ENCODE measurements at regions not wholly inside any gene's neighbourhood (a gene's known extent, or its start where the extent isn't known, plus 50 kb on each side); places are given as distances from the start of the nearest gene placed in this dataset.

DNA sequence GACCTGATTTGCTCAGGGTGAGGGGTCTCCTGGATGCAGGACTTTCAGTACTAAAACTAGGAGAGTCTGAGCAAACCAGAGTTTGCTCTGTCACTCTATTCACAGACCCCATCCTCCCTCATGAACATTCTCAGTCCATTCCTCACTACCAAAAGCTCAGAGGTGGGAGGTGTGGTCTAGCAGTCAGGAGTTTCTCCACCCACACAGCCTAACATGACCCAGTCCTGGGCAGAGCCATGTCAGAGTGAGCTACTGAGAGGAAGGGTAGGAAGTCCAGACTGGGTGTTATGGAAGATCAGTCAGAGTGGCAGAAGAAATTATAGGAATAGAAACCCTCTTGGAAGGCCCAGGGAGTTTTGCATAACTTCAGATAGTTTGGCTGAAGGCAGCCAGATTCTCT, 113.3 kb upstream of the GRAMD2B start:
- DNase-seq, result no peak

DNA sequence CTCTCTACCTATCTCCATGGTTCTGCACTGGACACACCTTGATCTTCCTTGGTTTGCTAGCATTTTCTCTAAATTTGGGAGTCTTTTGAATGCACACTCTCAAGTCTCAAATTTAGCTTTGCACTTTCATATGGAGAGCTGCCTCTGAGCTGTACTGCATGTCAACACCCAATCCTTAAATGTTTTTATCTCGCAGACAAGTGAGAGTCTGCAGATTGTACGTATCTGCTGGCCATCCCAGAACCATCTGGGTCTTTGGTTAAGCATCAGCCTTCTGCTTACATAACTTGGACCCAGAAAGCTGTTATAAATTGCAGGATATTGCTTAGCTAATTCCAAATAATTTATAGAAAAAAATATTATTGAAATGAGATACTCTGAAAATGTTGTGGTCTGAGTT, 111.4 kb upstream of the GRAMD2B start:
- DNase-seq, result no peak

DNA sequence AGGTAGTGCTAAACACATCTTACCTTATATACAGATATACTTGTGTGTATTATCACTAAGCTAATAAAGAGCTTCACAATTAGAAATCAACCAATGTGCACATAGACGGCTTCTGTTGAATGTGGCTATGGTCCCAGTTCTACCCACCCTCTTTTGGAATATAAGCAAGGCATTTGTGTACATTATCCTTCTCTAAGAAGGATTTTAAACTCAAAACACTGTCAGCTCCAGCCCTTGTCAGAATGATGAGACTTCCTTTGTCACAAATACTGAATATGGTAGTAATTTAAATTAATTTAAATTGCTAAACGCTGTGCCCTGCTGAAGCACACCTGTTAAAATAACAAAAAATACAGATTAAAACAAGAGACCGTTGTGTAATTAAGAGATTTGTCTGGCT, 107.9 kb upstream of the GRAMD2B start:
- no peak for DNase-seq

DNA sequence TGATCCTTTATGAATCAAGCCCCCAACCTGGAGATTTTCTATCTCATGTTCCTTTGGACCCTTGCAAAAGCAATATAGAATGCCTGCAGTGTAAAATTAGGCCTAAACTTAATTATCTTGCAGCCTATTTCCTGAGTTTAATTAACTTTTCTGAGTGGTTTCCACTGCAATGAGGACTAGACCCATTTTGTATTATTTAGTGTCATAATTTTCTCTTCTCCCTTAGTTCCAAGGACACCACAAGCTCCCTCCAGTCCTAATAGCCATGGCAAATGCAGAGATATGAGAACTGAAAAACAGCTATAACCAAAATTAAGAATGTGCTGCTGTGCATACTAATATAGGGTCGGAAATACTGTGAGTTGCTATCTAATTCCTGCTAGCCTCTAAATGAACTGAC, 90.9 kb upstream of the GRAMD2B start:
- no peak for DNase-seq

DNA sequence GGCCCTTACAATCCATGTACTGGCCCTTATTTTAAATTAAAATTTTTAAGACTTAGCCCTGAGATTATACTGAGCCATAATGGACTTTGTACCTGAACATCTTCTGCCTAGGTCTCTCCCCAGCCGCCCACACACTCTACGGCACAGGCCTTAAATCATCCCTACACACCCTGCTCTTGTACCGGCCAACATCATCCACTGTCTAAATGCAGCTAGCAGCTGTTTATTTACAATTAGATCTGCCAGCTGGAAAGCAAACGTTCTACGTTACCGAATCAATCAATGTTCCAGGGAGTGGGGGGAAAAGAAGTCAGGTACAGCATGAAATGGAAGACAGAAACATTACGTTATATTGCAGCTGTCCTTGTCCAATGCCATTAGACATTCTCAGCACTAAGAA, 88.4 kb upstream of the GRAMD2B start:
- no peak for DNase-seq

DNA sequence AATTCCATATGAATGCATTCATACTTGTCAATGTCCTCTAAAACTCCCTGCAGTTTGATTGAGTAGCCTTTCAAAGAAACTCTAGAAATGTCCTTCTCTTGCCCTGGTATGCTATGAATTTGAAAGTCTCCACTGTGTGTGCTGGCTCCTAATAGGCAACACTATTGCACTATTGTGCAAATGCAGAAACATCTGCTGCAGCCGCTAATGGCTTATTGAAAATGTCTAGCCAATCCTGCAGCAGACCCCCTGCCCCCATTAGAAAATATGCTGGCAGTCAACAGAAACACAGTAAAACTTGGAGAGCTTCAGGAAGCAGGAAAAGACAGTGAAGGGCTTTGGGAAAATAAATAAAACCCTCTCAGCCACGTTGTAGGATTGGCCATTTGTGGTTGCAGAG, 87.3 kb upstream of the GRAMD2B start:
- DNase-seq, result no peak

DNA sequence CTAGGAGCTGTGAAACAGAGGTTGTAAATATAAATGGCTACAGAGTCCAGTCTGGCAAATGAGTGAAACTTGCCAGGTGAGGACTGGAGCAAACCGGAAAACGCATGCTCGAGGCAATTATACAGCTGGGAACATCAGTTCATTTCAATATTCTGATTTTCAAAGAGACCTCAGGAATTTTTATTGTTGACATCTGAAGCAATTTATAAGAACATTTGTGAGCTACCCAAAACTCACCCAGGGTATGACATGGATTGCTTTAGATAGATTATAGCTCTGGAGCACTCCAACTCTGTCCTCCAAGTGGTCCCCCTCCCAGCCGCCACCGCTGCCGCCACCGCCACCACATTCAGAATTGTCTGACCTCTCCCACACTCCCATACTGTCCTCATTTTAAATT, 84.6 kb upstream of the GRAMD2B start:
- no peak for DNase-seq

DNA sequence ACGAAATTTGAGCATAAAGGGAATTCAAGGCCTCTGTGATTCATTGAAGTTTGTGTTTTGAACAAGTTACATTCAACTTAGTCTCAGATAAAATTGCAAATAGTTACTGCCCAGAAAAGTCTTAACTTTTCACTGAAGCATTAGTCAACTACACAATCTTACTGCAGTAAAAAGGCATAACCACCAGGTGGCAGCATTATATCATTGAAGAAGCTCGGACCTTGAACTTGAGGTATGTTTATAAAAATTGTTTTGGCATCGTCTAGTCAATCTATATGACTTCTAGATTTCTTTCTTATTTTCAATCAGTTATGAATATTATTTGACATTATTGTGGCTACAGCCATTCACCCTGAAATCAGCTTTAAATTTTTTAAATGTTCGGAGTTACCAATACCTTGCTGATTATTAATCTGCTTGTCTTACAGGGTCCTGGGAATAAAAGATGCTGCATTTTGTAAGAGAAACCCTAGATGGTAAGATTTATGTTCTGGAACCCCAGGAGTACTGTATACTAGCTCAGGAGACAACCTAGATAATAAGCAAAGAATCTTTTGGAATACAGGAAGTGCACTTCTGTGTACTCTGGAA, 83.9 kb upstream of the GRAMD2B start:
- DNase-seq, result peak; percentile 79

DNA sequence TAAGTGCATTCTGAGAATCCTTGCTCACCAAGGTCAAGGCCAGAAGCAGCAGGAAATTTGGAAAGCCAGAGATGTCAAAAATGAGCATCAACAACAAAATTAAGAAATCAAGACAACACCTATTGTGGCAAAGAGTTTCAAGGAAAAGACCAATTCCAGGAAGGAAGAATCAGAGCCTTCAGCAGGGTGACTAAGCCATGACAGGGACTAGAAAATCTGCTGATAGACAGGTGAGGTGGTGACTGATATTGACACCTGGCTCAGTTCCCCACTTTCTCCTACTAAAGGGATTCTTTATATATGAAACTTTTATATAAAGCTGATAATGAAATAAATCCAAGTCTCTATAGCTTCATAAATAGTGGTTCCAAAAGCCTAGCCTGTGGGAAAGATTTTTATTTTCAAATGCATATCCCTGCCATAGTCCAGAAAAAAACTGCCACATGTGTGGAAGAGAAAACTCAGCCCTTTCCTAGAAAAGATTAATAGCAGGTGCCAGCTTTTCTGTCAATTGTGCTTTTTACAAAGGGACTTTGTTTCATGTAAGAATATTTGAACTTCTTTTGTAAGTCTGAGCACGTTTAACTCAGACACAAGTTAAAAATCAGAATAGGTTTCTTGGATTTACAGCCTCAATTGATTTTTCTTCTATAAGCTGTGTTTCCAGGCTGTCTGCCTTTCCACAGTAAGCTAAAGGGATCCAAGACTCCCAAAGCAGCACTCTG, 81.1 kb upstream of the GRAMD2B start:
- no peak for DNase-seq

DNA sequence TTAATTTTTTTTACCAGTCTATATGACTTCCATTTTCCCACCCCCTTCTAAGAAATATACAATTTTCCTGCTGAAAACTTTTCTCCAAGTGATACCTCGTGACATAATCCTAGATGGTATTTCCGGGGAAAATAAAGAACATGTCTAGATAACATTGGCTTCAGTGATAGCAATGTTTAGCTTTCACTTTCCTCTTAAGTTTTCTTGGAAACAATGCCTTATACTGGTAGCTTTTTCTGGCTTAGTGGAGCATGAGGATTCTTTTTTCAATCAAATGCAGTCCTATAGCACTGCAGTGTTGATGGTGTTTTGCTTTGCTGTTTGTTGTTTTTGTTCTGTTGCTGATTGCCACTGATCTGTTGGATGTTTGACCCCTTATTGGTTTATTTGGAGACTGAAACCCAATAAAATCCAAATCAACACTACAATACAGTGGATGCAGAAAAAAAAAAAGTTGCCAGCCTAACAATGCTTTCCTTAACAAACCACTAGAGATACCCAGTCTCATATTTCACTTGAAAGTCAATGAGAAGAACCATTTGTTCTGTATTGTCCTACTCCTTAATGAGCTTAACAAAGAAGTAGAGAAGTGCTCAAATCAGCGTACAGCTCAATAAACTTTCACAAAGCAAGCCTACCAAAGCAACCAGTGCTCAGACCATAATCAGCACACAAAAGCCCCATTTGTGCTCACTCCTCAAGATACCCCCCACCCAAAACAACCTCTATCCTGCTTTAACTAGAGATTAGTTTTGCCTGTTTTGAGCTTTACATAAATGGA, 74.2 kb upstream of the GRAMD2B start:
- DNase-seq, result no peak

DNA sequence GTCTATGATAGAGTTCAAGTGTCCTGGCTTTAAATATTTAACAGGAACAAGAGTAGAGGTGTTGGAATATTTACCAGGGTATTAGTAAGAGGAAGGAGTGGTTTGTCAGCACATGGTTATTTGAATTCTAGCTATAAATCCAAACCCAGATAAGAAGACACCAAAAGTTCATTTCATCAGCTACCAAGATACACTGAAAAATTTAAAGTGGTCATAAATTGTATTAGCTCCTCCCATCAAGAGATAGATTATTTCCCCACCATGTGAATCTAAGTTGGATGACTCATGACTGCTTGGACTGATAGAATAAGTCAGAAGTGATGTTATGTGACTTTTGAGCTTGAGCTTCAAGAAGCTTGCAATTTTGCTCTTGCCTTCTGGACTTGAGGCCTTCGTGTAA, 72.1 kb upstream of the GRAMD2B start:
- DNase-seq, result no peak

DNA sequence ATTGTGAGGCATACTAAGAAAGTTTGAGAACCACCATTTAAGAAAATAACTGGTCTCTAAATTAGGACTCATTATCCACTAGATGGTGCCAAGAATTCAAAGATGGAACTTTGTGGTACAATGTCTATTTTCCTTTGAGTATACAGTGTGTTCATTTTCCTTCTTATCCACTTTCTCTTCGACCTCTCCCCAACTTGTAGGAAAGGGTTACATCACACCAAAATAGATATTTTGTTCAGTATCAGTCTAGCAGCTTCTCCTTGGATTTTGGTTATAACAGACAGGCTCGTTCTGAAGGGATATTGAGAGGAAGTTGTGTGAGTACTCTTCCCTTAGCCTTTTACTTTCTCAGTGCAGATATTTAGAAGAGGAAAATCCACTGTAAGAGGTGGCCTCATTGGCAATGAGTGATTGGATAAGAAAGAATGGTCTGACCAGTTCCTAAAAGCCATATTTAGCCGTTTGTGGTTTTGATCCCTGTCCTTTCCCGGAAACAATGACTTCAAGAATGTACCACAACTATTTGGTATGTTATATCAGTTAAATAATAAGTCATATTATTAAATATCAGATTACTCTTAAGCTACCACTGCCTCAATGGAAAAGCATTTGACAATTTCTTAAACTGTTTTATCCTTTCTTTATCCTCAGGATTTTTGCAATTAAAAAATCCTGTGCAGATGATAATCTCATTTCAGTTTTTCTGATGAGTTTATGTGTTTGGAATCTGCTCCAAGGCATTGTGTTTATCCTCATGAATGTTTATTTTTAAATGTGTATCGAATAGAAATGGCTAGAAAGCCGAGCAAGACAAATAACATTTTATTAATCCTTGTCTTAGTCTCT, 69.0 kb upstream of the GRAMD2B start:
- peak; percentile 75 for DNase-seq

DNA sequence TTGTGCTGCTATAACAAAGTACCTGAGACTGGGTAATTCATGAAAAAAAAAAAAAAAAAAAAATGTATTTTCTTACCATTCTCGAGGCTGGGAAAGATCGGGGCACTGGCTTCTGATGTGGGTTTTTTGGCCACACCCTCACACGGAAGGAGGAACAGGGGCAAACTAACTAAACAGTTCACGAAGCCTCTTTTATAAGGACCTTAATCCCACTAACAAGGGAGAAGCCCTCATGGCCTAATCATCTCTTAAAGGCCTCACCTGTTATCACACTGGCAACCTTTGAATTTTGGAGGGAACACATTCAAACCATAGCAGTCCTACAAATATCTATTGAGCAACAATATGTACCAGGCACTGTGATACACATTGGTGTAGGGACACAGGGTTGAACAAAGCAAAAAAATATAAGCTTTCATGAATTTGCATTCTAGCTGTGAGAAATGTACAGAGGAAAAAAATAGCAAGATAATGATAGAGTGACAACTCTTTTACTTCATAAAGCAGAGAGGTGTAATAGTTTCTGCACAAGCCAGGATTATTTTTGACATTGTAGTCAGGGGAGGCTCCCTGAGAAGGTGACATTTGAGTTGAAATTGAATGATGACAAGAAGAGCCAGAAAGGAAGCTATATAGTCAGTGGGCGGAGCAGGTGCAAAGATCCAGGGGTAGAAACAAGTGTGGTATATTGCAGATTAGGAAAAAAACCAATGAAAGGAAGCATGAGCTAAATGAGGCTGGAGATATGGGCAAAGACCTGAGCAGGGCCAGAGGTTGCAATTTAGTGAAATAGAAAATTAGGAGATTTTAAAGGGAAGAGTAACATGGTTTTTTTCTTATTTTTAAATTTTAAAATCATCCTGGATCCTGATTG, 68.1 kb upstream of the GRAMD2B start:
- no peak for DNase-seq

DNA sequence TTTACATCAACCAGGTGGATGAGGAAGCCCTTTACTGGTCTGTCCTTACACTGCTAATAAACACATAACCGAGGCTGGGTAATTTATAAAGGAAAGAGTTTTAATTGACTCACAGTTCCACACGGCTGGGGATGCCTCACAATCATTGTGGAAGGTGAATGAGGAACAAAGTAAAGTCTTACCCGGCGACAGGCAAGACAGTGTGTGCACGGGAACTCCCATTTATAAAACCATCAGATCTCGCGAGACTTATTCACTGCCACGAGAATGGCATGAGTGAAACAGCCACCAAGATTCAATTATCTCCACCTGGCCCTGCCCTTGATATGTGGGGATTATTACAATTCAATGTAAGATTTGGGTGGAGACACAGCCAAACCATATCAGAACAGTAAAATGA, 67.3 kb upstream of the GRAMD2B start:
- DNase-seq, result no peak

DNA sequence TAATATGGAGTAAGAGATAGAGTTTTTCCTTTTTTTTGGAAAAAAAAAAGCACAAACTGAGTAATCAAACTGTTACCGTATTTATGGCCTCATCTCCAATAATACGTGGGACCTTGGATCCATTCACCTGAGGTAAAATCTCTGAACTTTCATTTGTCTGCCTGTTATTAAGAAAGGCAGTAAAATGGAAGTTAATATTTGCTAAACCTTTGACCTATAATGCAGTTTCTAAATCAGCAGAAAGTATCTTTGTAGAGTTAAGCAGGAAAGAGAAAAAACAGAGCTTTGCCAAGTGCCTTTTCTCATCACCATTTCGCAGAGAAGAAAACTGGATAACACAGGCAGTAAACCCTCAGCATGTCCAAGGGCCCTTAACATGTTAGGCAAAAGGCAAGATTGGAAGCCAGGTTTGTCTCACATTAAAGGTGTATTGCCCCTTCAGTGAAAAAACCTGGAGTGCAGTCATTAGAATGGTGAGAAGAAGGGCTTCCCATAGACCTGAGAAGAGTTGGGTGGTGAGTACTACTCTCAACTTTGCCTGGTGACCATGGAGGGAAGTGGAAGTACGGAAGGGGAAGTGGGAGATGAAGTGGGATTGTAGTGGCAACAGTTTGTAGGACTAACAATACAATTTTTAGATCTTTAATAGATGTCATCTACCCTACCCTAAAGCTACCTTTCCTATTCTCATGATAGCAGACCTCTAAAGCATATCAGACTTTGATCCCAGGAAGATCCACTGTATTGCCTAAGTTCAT, 65.4 kb upstream of the GRAMD2B start:
- no peak for DNase-seq

DNA sequence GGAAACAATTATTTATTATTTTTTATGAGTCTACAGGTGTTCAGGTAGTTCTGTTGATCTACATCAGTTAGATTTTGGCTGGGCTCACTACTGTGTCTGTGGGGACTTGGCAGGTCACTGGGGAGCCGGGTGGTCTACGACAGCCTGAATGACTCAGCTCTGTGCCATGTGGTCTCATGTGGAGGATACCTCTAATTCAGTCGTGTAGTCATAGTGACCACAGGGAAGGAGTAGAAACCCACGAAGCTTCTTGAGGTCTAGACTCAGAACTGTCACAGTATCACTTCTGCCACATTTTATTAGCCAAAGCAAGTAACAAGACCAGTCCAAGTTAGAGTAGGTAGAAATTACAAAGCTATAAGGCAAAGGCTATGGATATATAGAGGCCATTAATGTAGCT, 64.7 kb upstream of the GRAMD2B start:
- no peak for DNase-seq

DNA sequence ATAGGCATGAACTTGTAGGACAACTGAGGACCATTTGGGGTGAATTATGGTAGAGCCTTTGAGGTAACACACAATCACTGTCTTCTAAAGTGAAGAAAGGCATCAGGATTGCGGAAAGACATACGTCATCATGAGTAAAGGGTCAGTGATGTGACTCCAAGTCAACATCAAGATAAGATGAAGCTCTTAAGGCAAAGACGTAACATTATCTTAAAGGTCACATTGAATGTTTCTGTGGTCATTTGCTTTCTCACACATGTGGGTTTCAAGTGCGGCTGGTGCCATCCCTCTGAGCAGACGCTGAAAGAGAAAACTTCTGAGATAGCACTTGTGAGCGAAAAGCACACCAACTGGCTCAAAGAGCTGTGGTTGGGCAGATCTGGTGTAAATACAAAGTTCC, 63.3 kb upstream of the GRAMD2B start:
- no peak for DNase-seq

DNA sequence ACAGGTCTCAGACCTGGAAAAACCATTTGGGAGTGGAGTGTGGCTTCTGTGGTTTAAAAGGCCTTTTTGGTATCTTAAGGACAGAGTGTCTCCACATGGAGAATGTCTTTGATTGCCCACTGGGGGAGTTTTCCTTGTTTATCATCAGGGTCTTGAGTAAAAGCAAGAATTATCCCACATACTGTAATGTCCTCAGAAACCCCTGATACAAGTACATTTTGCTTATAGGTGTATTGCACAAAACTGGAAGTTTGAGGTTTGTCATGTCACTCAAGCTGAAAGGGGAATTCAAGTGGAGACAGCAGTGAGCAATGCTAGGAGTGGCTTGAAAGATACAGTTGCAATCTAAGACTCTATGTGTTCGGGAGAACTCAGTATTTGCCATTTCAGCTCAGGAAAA, 62.7 kb upstream of the GRAMD2B start:
- DNase-seq, result no peak

DNA sequence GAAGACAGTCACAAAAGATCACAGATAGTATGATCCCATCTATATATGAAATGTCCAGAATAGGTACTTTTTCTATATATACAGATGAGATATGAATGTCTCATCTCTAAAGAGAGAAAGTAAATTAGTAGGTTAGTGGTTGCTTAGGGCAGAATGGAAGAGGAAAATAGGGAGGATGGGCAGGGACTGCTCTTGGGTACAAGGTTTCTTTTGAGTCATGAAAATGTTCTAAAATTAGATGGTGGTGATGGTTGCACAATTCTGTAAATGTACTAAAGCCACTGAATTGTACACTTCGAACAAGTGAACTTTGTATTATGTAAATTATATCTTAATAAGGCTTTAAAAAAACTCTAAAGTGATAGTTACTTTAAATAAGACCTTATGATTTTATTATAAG, 59.6 kb upstream of the GRAMD2B start:
- no peak for DNase-seq

DNA sequence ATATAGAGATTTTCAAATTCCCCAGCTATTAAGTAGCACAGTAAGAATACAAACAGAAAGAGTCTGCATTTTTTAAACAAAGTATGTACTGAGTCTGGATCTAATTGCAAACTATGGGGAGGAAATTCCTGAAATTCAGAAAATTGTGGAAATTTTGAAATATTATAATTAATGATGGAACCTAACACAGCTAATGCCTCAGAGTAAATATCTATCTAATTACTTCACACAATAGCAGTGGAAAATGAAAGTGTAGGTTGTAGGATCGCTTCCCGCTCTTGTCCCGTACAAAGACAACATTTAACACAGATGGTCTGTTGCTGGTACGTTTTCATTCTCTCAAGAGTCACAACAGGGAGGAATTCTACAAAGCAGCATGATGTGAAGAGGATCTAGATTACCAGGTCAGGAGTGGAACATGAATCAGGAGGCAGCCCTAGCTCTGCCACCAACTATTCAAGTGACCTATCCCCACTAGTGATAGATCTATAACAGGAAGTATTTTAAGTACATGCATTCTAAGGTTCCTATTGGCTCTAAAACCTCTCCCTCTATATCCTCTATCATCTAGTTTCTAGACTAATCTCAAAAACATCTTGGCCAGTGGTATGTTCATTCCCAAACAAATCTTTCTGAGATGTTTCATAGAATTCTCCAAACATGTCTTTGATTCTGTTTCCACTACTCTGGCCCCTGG, 58.9 kb upstream of the GRAMD2B start:
- DNase-seq, result peak; percentile 6

Measured in DMS53 (cell line).